ENCODE measurements at regions not wholly inside any gene's neighbourhood (a gene's known extent, or its start where the extent isn't known, plus 50 kb on each side); places are given as distances from the start of the nearest gene placed in this dataset.

DNA sequence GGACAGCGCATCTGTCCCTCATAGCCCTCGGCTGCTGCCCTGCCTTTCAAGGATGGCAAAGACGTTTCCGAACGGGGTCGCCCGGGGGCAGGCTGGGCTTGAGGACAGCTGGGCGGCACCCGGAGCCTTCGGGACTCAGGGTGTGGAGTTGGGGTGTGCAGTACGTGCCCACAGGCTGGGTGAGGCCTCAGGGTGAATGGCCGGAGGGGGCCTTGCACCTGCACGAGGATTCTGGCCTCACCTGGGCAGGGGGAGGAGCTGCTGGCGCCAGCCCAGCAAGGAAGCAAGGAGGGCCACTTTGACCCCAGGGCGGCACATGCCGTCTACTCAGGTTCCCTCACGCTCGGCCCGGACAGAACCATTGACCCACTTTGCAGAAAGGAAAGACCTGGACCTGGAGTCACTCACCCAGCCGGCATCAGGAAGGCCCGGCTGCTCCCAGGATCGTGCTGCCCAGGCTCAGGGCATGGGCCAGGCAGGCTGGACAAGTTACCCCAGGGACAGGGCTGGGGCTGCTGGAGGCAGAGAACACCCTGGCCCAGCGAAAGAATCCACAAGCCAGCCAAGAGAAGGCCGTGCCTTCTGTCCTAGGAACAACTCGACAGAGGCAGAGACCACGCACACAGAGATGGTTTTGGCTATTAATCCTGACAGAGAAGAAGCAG lies 65.1 kb upstream of the TTC34 start:
- DNase-seq: no peak

- DNase-seq: no peak
These were observed 65.6 kb upstream of the TTC34 start for GRCh38 chr1:2867087-2867425.

DNA sequence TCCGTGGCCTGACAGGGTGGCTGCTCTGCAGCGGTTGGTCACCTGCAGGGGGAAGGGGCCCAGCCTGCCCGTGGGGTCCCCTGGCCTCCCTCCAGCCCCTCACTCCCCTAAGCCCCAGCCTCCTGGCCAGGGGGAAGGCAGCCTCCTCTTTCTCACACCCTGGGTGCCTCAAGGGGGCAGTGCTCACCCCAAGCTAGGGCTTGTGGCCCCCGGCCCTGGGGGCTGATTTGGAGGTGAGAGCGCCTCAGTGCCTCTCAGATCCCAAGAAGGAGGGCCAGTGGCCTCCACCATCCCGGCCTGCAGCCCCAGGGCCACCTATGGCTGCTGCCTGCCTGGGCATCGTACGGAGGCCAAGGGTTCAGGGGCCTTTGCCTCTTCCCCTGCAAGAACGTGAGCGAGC lies 66.4 kb upstream of the TTC34 start:
- DNase-seq: no peak

GRCh38 chr1:2868571-2869195 lies 67.2 kb upstream of the TTC34 start:
- no peak for DNase-seq

DNA sequence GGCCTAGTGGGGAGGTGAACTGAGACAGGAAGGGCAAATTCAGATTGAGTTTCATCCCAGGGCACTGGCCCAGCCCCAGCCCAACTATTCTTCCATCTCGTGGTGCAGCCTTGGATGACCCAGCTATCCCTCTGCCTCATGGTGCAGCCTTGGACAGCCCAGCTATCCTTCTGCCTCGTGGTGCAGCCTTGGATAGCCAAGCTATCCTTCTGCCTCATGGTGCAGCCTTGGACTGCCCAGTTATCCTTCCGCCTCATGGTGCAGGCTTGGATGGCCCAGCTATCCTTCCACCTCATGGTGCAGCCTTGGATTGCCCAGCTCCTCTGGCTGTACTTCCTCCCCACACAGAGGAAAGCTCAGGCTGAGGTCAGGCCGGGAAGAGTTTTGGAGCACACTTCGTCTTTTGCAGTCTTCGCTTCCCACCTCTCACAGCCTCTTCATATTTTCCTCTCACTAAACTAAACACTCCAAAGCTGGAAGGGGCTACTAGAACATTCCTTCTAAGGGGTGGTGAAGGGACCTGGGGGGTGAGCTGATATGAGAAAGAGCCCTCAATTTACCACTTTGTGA lies 69.8 kb upstream of the TTC34 start:
- no peak for DNase-seq

GRCh38 chr1:2874207-2874606 lies 72.7 kb upstream of the TTC34 start:
- DNase-seq: no peak

DNA sequence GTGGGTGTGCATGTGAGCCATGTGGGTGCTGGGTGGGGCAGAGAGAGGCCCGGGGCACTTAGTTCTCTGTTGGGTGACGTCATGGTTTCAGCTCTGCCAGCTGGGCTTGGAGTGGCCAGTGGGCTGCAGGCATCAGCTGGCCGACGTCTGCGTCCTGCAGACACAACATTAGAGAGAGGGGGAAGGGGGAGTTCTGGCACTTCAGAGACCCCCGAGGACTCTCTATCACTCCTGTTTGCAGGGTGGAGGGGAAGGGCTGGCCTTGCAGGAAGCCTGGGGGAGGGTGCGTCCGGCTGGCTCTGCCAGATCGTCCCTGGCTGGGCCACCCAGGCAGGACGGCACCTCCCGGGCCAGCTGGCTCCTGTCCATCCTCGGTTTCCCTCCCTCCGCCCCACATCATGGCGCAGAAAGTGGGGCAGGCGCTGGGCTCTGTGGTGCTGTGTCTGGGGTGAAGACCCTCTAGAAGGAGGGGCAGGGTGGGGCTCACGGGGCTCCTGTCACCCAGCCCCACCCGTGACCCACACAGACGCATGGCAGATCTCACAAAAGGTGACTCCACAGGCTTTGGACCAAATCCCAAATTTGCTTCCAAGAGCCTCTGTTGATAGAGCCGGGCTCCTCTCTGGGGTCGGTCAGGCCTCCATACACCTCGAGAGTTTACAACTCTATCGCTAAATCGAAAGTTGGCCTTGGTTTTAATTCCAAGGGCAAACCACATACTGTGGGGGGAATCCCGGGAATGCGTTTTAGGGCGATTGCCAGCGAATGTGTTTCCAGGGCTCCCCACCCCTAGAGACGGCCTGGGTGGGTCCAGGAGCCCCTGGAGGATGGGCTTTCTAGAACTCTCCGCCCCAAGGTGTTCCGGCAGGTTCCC lies 73.4 kb upstream of the TTC34 start:
- no peak for DNase-seq

DNA sequence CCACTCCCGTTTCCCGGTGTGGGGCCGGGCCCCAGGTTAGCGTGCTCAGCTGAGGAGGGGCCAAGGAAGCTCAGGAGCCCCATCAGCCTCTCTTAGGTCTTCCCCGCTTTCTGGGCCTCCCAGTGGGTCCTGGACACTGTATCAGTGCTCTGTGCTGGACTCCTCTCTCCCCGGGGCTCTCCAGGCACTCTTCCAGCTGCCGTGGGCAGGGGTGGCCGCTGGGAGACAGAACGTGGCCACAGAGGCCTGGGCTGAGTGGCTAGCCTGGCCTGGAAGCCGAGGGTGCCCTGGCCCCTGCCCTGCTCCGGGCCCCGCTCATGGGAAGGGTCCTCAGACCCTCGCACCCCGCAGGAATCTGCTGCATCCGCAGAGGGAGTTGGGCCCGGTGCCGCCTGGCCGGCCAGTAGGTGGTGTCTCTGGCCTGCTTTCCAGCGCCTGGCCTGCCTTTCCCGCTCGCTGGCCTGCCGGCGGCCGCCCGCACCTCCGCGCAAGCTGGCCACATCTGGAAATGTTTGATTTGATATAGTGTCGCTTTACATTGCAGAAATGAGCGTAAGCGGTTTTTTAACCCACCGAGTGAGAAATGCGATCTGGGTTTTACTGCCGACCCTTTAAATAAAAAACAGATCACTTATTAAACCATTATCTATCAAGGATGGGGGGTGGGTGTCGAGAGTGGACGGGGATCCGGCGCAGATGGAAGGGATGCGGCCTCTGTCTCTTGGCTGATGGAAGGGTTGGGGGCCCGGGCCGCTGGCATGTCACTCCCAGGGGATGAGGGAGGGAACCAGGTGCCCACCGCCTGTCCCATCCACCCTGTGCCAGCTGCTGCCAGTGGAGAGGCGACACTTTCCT lies 74.4 kb upstream of the TTC34 start:
- no peak for DNase-seq

DNA sequence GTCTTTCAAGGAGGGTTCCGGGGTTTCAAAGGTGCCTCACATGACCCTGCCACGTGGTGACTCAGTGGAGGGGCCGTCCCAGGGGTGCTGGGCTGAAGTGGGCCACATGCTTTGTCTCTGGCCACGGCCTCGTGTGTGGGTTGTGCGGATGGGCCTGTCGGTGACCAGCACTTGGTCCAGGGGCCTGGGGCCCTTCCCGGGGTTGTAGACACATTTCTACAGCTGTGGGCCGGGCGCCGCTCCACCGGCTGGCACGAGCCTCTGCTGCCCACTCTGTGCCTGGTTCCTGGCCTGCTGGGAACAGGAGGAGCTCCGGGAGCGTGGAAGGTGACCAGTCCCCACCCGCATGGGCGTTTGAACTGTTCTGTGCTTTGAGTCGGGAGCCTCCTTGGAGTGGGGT lies 75.4 kb upstream of the TTC34 start:
- no peak for DNase-seq

DNA sequence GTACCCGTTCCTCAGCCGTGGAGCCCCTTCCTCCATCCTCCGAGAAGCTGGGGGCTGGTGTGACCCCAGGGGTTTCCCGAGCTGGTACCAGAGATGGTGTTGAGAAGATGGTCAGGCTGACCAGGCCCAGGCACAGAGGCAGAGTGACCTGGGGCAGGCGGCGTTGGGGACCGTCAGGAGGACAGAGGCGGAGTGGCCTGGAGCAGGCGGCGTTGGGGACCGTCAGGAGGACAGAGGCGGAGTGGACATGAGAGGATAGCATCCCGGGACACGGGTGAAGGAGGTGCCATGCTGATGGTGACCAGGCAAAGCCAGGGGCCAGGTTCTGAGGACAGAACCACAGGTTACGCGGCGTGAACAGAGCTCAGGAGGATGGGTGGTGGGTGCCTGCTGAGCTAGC lies 75.9 kb upstream of the TTC34 start:
- DNase-seq: no peak

DNA sequence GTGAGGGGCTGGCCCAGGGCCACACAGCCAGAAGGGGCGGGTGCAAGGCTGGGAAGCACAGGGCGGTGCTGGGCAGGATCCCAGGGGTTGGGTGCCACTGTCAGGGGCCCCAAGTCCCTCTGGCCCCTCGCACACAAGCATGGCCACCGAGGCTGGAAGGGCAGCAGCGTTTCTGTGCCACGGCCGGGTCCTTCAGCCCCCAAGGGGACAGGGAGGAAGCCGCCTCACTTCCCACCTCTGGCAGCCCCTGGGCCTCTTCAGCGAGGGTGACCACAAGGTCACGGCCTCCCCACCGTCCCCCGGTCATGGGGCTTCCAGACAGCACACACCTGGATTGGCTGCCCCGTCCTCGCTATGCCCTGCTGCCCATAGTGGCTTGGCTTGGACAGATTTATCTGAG lies 77.1 kb upstream of the TTC34 start:
- no peak for DNase-seq

GRCh38 chr1:2879026-2879425 lies 77.5 kb upstream of the TTC34 start:
- no peak for DNase-seq

- DNase-seq: no peak
These were observed 78.1 kb upstream of the TTC34 start for GRCh38 chr1:2879591-2879990.

GRCh38 chr1:2880086-2880485 lies 78.6 kb upstream of the TTC34 start:
- no peak for DNase-seq

- no peak for DNase-seq
These were observed 79.4 kb upstream of the TTC34 start for GRCh38 chr1:2880812-2881295.

GRCh38 chr1:2881556-2881955 lies 80.1 kb upstream of the TTC34 start:
- no peak for DNase-seq

DNA sequence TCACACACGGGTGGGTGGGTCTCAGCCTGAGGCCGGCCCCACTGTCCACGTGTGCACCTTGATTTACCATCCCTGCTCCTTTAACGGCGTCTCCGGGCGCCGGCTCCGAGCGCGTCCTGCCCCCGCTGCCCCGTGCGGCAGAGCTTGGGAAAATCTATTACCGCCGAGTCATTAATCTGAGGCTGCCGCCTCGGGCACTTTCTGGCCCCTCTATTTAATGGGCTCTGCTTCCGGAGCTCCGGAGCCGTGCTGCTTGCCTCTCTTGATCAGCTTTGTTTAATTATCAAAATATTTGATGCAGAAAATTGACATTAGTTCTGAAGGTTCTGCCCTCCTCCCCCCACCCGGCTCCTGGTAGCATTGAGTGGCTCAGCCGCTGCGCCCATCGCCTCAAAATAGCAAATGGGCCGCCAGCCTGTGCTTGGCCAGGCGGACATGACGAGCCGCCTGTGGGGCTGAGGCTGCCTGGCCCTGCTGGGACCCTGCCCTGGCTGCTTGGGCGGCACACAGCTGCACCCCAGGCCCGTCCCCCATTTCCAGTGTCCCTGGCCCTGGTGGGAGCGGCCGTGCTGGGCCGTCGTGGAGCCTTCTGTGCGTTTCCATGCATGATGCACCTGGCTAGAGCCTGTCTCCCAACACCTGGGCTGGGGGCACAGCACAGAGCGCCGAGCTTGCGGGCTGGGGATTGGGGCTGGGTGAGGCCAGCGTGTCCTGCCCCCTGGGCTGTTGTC lies 81.6 kb upstream of the TTC34 start:
- no peak for DNase-seq

- DNase-seq: no peak
These were observed 83.5 kb upstream of the TTC34 start for GRCh38 chr1:2885001-2885400.

DNA sequence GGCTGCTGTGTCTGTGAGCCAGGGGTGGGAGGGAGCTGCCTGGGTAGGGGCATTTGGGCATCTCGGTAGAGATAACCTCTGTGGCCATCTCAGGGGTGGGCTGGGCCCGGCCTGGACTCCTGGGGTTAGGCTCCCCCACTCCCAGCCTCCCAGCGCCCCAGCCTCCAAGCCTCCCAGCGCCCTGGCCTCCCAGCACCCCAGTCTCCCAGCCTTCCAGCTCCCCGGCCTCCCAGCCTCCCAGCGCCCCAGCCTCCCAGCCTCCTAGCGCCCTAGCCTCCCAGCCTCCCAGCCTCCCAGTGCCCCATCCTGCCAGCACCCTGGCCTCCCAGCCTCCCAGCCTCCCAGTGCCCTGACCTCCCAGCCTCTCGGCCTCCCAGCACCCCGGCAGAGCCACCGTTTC lies 85.1 kb upstream of the TTC34 start:
- no peak for DNase-seq

DNA sequence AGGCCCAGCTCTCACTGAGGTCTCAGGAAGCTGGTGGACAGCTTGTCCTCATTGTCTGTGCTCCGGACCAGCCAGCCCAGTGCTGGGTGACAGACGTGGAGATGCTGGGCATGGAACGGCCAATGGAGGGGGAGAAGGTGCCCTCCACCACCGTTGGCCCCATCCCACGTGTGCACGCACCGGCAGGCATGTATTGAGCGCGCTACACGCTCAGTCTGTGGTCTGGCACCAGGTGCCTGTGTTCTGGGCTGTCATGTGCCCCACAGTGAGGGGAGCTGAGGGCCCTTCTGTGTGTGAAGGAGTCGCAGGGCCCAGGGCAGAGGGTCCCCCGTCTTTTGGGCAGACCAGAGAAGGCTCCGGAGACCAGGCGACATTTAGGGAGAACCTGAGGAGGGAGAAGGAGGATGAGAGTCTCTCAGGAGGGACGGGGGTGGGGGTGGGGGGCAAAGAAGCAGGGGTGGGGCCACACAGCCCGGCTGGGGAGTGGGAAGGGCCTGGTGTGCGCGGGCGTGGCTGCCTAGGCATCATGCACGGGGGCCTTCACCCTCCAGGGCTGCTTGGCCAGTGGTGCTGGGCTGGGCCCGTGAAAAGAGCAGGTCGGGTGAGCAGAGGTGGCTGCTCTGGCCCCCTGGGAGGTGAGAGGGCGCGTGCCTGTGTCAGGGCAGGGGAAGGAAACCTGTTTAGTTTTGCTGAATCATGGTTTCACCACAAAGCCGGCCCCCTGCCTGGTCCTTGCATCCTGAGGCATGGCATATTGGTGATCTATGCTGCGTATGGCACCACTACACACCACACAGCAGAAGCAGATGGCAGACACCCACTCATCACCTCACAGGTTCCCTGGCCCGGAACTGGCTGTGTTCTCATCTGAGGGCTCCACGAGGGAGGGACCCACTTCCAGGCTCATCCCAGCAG lies 86.7 kb upstream of the TTC34 start:
- peak; percentile 48 for DNase-seq

Data from NCI-H2171 treated with DMSO at 0.1 percent for 48 hours (cell line).